ENCODE measurements at regions not wholly inside any gene's neighbourhood (a gene's known extent, or its start where the extent isn't known, plus 50 kb on each side); places are given as distances from the start of the nearest gene placed in this dataset.
A peak's percentile ranks its signal among the peaks of the same experiment; 100 is the strongest.

GRCh38 chr3:40972350-40972749 lies 227.0 kb upstream of the CTNNB1 start:
- WGBS (ENCODE audit: insufficient coverage), result 91% methylated on average over 4 of the region's 4 CpGs
- Mint-ChIP-seq H3K4me1 (peaks cover 27 to 36% of the 10 kb centered on the region in 2 donors), H3K4me3 (no peak overlapping the region), H3K27me3 (ENCODE audit: low read depth in 2 of 2) (peaks cover 5% of the 10 kb centered on the region in 2 donors), H3K27ac (peak overlapping the region; percentile 78 to 87), H3K36me3 (no peaks in the 10 kb centered on the region), H3K9me3 (no peaks in the 10 kb centered on the region)
- no peaks in the 10 kb centered on the region for H3K27me3 ChIP-seq (ENCODE audit: control insufficient read depth, insufficient read depth, low read length)
- DNase-seq, result no peak
- no peaks in the 10 kb centered on the region for H3K36me3 ChIP-seq (ENCODE audit: control insufficient read depth, insufficient read depth, low read length)
- H3K27ac ChIP-seq (ENCODE audit: low read length), result peak overlapping the region; percentile 90
- TF ChIP-seq, protein P1, sequence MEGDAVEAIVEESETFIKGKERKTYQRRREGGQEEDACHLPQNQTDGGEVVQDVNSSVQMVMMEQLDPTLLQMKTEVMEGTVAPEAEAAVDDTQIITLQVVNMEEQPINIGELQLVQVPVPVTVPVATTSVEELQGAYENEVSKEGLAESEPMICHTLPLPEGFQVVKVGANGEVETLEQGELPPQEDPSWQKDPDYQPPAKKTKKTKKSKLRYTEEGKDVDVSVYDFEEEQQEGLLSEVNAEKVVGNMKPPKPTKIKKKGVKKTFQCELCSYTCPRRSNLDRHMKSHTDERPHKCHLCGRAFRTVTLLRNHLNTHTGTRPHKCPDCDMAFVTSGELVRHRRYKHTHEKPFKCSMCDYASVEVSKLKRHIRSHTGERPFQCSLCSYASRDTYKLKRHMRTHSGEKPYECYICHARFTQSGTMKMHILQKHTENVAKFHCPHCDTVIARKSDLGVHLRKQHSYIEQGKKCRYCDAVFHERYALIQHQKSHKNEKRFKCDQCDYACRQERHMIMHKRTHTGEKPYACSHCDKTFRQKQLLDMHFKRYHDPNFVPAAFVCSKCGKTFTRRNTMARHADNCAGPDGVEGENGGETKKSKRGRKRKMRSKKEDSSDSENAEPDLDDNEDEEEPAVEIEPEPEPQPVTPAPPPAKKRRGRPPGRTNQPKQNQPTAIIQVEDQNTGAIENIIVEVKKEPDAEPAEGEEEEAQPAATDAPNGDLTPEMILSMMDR (IDR thresholded peaks at IDR 0.05), result no peak
- no peak overlapping the region for H3K4me3 ChIP-seq (ENCODE audit: low read length)
- intact Hi-C loops (cut with micrococcal nuclease), result loop anchor here (5.0 kb wide), 1 partner anchor 145 kb away; no protein-coding TSS in a partner anchor
- no peaks in the 10 kb centered on the region for H3K9me3 ChIP-seq (ENCODE audit: control insufficient read depth, insufficient read depth, low read length)
- no peak for ATAC-seq
- H3K4me1 ChIP-seq (ENCODE audit: control insufficient read depth, insufficient read depth, low read length), result peaks cover 34% of the 10 kb centered on the region

DNA sequence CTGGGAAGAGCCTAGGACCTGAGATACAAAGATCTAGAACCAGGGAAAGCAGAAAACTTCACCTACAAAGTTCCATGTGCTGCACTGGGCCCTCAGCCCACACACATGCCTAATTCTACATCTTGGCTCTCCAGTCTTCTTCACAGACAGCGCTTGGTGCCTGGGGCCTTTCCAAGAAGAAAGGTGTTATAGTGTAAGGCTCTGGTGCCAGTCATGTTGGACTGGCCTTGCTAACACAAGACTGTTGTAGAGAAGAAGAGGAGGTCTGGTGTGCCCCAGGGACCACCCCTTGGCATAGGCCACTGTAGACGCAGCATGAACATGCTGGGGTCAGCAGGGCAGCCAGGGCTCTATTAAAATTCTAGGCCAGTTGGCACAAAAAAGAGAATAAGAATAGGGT lies 226.2 kb upstream of the CTNNB1 start:
- peaks cover 34% of the 10 kb centered on the region for H3K4me1 ChIP-seq (ENCODE audit: control insufficient read depth, insufficient read depth, low read length)
- Mint-ChIP-seq H3K9me3 (no peaks in the 10 kb centered on the region), H3K27me3 (ENCODE audit: low read depth in 2 of 2) (peaks cover 4 to 7% of the 10 kb centered on the region in 2 donors), H3K27ac (peak overlapping the region in 1 of 2 donors; percentile 0), H3K36me3 (no peaks in the 10 kb centered on the region), H3K4me3 (no peak overlapping the region), H3K4me1 (peaks cover 27 to 36% of the 10 kb centered on the region in 2 donors)
- no peaks in the 10 kb centered on the region for H3K36me3 ChIP-seq (ENCODE audit: control insufficient read depth, insufficient read depth, low read length)
- no peaks in the 10 kb centered on the region for H3K27me3 ChIP-seq (ENCODE audit: control insufficient read depth, insufficient read depth, low read length)
- DNase-seq (no peak), ATAC-seq (peak in 1 of 3 donors; percentile 19)
- 91% methylated on average over 1 of the region's 2 CpGs for WGBS (ENCODE audit: insufficient coverage)
- H3K4me3 ChIP-seq (ENCODE audit: low read length), result no peak overlapping the region
- TF ChIP-seq, protein P1 (IDR thresholded peaks at IDR 0.05), result no peak
- H3K27ac ChIP-seq (ENCODE audit: low read length), result no peak overlapping the region
- no peaks in the 10 kb centered on the region for H3K9me3 ChIP-seq (ENCODE audit: control insufficient read depth, insufficient read depth, low read length)
- intact Hi-C loops (cut with micrococcal nuclease), result loop anchor here (5.0 kb wide), 1 partner anchor 144 kb away; no protein-coding TSS in a partner anchor

- intact Hi-C loops (cut with micrococcal nuclease), result no loop called here
- TF ChIP-seq, protein P1 (IDR thresholded peaks at IDR 0.05), result no peak
- no peaks in the 10 kb centered on the region for H3K36me3 Mint-ChIP-seq
Measured at GRCh38 chr3:40975711-40976121, 223.6 kb upstream of the CTNNB1 start.

GRCh38 chr3:40976241-40976640 lies 223.1 kb upstream of the CTNNB1 start:
- Histone ChIP-seq H3K9me3 (ENCODE audit: control insufficient read depth, insufficient read depth, low read length) (no peaks in the 10 kb centered on the region), H3K27me3 (ENCODE audit: control insufficient read depth, insufficient read depth, low read length) (no peaks in the 10 kb centered on the region), H3K36me3 (ENCODE audit: control insufficient read depth, insufficient read depth, low read length) (no peaks in the 10 kb centered on the region), H3K4me3 (ENCODE audit: low read length) (no peak overlapping the region), H3K4me1 (ENCODE audit: control insufficient read depth, insufficient read depth, low read length) (peaks cover 14% of the 10 kb centered on the region), H3K27ac (ENCODE audit: low read length) (no peak overlapping the region)
- ATAC-seq (no peak), DNase-seq (no peak)
- intact Hi-C loops (cut with micrococcal nuclease), result no loop called here
- Mint-ChIP-seq H3K9me3 (no peaks in the 10 kb centered on the region), H3K4me1 (peaks cover 10 to 15% of the 10 kb centered on the region in 2 donors), H3K36me3 (no peaks in the 10 kb centered on the region), H3K27ac (no peak overlapping the region), H3K27me3 (ENCODE audit: low read depth in 2 of 2) (peaks cover 8 to 15% of the 10 kb centered on the region in 2 donors), H3K4me3 (no peak overlapping the region)
- TF ChIP-seq, protein P1 (IDR thresholded peaks at IDR 0.05), result no peak
- 81% methylated on average over 2 of the region's 2 CpGs for WGBS (ENCODE audit: insufficient coverage)

More at GRCh38 chr3:40975711-40976121, 223.6 kb upstream of the CTNNB1 start:
- peaks cover 14 to 19% of the 10 kb centered on the region in 2 donors for H3K4me1 Mint-ChIP-seq
- H3K27ac ChIP-seq (ENCODE audit: low read length), result no peak overlapping the region
- H3K27me3 ChIP-seq (ENCODE audit: control insufficient read depth, insufficient read depth, low read length), result no peaks in the 10 kb centered on the region
- H3K9me3 Mint-ChIP-seq, result no peaks in the 10 kb centered on the region
- H3K4me3 ChIP-seq (ENCODE audit: low read length), result no peak overlapping the region
- H3K27ac Mint-ChIP-seq, result no peak overlapping the region
- no peaks in the 10 kb centered on the region for H3K36me3 ChIP-seq (ENCODE audit: control insufficient read depth, insufficient read depth, low read length)
- no peaks in the 10 kb centered on the region for H3K9me3 ChIP-seq (ENCODE audit: control insufficient read depth, insufficient read depth, low read length)
- WGBS (ENCODE audit: insufficient coverage), result 72% methylated on average over 6 of the region's 6 CpGs
- H3K27me3 Mint-ChIP-seq (ENCODE audit: low read depth in 2 of 2), result peaks cover 8 to 9% of the 10 kb centered on the region in 2 donors
- DNase-seq (no peak), ATAC-seq (no peak)
- H3K4me1 ChIP-seq (ENCODE audit: control insufficient read depth, insufficient read depth, low read length), result peaks cover 19% of the 10 kb centered on the region
- H3K4me3 Mint-ChIP-seq, result no peak overlapping the region

Measured in natural killer cell (primary cell).